Hematopoietic multipotent progenitor cell treated with erythropoietin and hydrocortisone succinate and interleukin-3 and kit ligand, for 8 days (in vitro differentiated cells): ENCODE measurements at regions not wholly inside any gene's neighbourhood (a gene's known extent, or its start where the extent isn't known, plus 50 kb on each side); places are given as distances from the start of the nearest gene placed in this dataset.
"Not testable (repeated sequence)": the region's sequence is repeated elsewhere in the genome, so short reads cannot be mapped to it uniquely, and the experiment has no call there.

ENCODE experiments used
- DNase-seq: peaks from one replicate; pipeline ENCODE4 v3.0.0-alpha.2; 2015

DNA sequence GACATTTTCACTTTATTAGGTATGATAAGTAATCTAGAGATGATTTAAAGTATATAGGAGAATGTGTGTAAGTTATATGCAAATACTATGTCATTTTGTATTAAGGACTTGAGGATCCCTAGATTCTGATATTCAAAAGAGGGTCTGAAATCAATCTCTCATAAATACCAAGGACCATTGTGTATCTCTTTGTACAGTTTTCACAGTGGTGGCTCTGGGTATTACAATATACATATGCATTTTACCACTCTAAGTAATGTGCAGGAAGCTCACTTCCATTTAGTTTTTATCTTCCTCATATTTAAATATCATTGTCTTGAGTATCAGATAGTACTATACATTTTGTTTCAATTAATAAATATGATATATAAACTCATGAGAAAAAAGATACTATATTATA, 862.6 kb upstream of the PCDH20 start:
- no peak for DNase-seq

DNA sequence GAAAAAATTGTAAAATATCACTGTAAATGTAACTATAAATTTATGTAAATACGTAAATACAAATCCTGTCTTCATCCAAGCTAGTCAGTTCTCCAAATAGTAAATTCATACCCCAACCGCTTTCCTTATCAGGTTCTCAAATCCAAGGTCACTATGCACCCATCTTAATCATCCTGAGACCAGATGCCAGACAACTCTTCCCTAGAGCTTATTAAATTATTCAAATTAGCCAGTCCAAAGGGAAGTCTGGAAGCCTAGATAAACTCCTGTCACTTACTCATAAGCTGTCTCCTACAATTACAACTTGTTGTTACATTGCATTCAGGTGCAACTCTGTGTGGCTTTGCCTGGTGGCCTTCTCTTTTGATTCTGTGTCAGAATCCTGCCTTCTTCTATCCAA, 836.1 kb upstream of the PCDH20 start:
- DNase-seq = no peak

DNA sequence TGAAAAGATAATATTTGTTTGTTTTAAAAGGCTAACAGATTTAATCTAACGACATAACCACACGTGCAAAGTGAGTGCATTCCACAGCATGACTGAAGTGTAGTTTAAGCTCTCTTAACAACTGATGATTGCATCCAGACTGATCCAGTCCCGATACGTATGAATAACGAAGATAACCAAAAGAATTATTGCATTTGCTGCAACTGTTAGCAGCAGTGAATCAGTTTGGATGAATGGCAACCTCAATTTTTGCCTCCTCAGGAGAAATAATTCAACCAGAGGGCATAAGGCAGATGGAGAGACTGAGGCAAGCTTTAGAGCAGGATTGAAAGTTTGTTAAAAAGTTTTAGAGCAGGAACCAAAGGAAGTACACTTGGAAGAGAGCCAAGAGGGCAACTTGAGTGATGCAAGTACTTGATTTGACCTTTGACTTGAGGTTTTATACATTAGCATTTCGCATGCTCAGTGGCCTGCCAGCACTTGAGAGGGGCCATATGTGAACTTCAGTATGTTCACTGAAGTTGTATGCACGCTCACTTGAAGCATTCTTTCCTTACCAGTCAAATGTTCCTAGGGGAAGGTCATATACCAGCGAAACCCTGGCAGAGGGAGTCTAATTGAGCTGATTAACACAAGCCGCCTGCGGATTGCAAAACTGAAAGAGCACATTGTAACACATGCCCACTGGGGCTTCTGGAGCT, 835.0 kb upstream of the PCDH20 start:
- DNase-seq = no peak

DNA sequence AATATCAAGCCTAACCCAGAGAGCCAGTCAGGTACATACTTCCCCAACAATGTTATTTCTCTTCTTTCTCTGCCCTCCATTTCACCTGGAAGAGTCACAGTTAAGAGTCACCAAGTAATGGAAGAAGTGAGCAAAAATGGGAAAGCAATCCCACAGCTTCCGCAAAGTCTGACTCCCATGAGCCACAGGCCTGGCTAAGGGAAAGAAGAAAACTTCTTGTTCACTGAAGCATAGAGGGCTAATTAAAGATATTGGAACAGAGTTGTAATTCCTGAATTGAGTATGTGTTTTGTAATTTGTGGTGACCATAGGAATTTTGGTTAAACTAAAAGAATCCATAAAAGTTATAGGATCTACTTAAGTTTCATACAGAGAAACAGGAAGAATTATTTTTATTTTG, 830.9 kb upstream of the PCDH20 start:
- no peak for DNase-seq

DNA sequence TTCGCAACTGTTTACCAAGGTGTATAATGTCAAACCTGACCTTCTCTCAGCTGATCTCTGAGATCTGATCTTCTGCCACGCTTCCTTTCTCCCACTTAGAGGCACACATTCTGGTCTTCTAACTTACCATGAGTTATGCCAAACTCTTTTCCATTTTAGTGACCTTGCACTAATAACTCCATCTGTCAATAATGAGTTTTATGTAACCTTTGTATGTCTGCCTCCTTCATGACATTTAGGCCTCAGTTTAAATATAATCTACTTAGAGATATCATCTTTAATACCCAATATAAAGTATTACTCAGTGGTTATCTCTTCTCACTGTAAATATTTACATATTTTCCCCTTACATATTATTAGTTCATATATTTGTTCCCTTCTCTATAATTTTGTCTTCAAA, 827.5 kb upstream of the PCDH20 start:
- no peak for DNase-seq

DNA sequence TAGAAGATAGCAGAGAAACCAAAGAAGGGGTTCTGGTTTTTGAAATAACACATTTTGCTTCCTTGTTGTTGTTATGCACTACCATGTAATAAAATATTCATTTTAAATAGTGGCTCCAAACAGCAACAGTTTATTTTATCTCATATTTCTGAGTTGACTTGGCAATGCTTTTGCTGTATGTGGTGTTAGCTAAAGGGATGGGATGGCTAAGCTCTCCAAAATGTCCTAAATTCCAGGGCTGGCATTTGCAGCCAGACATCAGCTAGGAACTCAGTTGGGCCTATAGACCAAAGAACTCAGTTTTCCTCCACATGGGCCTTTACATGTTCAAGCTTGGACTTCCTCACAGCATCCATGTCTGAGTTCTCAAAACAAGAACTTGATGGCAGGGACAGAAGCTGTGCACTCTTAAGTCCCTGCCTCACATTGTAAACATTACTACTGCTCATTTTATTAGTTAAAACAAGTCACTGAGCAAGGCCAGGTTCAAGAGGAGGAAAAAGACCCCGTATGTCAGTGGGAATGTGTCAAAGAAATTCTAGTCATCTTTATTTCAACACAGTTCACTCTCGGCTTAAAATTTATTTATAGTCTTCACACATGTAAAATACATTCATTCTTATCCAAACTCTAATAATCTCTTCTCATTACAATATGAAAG, 819.3 kb upstream of the PCDH20 start:
- DNase-seq = no peak

DNA sequence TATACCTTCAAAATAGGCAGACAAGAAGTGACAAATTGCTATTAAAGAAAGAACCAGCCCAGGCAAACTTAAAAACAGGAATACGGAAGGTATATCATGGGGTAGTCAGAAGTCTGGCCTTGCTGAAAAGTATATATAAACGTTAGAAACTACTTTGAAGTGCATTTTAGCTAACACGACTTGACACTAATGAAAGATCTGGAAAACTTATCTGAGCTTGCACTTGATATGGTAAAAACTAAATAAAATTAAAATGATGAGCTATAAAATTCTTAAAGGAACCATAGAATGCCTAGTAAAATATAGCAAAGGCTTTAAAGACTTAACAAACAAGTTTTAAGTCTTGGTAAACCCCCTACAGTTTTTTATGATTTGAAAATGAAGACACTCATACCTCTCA, 795.3 kb upstream of the PCDH20 start:
- no peak for DNase-seq

DNA sequence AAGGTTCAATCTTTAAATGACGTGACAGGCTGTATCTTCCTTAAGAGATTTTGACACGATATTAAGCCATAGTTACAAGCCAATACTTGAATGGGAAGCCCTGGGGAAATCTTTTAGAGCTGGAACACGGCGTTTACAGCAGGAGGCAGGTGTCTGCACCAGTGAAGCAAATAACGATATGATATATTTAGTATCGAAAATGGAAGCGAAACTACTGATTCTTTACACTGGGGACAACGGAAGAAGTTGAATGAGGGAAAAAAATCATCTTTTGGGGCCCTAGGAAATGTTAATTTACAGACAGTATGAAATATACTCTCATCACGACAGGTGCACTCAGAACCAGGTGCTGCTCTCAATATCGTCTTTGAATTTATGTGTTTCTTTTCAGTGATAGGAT, 793.9 kb upstream of the PCDH20 start:
- DNase-seq = no peak

DNA sequence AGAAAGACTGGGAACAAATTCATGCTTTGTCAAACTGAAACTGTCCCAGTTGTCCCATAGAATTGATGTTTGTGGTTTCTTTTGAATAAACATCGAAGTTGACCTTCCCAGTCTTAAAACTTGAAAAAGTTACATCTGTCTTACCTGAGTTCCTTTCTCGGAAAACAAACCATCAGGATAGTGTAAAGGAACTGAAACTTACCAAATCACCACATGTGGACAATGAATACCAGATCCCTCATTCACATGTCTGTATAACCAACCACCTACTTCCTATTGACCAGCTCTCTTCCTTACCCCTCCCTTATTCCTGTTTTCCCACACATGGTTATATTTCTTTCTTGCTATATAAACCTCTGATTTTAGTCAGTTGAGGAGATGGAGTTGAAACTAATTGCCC, 791.7 kb upstream of the PCDH20 start:
- DNase-seq = no peak

DNA sequence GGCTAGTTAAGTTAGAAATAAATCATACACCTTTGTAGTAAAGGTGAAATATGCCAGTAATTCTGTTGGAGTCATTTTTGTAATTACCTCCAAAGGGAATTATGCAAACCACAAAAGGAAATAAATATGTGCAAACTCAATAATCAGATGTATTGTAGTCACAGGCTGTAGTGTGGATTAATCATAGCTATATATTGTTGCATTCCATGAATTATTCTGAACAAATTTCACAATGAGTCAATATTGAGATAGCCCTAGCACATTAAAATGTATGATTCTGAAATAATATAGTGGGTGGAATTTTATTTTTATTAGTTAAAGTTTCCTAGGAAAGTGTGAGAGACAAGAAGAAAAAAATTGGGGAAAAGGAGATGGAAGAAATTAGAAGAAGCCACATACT, 790.5 kb upstream of the PCDH20 start:
- no peak for DNase-seq

DNA sequence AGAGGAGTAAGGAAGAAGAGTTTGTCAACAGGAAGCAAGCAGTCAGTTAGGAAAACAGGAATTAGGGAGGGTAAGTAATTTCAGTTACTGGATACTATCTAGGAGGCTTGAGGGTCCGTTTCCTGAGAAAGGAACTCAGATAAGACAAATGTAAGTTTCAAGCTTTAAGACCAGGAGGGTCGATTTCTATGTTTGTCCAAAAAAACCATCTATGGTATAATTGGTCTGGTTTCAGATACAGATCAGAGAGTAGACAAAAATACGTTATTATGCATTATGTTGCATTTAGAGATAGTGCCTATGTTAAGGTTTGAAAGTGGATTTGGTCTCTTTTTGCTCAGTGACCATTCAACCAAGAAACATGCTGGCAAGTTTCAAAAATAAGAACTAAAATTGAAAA, 789.6 kb upstream of the PCDH20 start:
- no peak for DNase-seq

DNA sequence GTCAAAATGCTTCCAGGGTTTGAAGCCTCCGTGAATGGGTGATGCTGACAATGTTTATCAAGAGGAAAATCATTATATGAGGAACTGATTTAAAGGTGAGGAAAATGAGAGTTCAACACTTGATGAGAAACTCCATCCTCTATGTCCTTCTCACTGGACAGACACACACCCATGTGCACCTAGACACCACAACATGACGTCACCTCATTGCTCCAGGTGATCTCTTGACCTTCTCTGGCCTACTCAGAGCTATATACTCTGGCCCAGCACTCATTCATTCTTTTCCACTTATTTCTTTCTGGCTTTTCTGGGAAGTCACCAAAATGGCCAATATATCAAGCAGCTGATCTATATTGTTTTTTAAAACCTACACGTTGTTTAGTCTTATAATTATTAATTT, 778.7 kb upstream of the PCDH20 start:
- DNase-seq = no peak

DNA sequence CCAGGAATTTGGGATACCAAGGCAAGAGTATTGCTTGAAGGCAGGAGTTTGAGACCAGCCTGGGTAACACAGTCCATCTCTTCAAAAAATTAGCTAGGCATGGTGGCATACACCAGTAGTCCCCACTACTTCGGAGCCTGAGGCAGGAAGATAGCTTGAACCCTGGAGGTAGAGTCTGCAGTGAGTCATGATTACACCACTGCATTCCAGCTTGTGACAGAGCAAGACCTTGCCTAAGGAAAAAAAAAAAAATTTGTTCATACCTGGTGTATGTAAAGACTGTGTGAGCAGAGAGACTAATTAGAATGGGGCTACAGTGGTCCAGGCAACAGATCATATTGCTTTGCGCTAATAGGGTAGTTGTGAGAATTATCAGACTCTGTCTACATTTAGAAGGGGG, 778.3 kb upstream of the PCDH20 start:
- DNase-seq = no peak

DNA sequence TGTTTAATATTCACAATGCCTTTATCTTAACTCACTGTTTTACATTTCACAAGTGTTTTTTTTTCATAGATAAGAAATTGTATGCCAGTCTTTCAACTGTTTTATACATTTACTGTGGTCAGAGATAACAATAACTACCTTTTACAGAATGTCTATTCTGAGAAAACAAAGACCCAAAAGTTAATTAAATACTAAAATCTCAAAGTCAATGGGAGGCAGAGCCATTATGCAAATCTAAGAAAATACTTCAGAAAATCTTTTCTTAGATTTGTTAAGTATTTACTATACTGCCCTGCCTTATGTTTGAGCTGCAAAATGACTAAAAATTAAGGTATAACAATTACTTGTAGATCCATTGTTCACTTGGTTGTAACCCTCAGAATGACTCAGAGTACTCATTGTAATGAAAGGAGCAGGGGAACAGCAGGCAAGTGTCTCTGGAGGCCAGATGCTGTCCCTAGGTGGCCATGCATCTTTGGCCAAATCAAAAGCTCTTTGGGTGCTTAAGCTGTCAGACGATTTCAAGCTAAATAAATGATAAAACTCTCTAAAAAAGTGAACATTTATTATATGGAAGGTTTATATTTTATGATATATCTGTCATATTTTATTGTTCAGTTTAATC, 770.1 kb upstream of the PCDH20 start:
- DNase-seq = no peak

DNA sequence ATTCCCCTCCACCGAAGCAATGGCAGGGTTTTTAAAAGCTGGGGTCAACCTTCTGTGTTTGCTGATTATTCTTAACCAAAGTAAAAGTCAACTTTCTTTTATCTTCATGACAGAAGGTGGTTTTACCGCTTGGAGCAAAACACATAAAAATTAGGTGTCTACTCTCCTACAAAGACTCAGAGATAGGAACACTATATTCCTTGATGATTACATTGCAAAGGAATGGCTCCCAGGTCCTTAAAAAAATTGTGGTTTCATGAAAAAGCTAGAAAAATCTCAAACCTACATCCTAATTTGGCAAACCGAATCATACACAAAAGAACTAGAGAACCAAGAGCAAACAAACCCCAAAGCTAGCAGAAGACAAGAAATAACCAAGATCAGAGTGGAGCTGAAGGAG, 760.4 kb upstream of the PCDH20 start:
- no peak for DNase-seq

DNA sequence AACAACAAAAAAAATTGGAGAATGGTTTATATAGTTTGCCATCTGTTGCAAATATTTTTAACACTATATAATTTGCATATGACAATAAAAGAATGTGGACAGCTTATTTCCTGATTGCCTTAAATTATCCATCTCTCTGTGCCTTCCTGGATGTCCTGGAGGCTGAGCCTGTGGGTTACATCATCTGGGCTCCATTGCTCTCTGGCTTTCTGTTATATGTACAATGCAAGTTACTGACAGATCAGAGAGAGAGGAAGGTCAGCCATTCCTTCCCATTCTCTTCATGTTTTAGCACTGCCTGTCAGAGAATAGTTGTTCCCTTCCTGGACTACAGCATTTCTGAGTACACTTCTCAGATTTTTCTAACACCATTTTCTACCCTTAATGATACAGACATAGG, 758.3 kb upstream of the PCDH20 start:
- no peak for DNase-seq

DNA sequence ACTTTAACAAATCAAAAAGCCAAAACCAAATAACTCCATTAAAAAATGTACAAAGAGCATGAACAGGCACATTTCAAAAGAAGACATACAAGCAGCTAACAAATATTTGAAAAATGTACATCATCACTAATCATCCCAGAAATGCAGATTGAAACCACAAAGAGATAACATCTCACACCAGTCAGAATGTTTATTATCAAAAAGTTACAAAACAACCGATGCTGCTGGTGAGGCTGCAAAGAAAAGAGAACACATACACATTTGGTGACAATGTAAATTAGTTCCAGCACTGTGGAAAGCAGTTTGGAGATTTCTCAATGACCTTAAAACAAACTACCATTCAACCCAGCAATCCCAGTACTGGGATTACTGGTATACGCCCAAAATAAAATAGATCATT, 756.0 kb upstream of the PCDH20 start:
- DNase-seq = no peak

DNA sequence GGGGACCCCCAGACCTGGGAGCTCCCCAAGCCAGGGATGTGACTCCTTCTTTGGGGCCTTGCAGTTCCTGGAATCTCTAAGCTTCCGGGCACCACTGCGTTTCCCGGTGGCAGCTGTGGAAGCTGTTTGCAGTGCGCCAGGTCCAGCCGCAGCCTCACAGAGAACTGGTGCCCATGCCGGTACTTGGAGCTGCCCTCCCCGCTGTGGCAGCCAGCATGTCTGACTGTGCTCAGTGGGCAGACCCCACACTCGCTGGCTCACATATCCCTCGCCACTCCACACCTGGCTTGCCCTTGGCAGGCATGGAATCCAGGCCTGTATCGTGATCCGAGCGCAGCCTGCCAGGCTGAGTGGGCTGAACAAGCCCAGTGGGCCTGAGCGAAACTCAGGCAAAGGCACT, 753.2 kb upstream of the PCDH20 start:
- DNase-seq = no peak

DNA sequence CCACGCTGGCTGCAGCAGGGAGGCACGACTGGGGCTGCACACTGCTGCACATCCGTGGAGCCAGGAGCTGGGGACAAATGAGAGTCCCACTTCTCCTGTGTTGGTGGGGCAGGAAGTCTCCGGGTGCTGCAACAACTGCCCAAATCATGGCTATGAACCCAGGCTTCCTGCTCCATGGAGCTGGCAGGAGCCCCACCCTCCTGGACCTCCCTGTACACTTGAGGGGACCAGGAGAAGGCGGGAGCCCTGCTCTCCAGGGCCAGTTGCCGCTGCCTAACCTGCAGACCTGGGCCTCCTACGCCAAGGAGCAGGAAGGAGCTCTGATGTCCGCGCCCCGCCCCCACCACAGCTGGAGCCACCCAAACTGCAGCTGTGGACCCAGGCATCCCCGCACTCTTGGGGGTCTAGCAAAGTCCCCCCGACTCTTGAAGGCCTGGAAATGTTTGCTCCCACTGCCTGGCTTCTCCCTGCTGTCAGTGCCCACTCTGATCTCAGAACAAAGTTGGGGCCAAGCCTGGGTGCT, 752.1 kb upstream of the PCDH20 start:
- DNase-seq = no peak

DNA sequence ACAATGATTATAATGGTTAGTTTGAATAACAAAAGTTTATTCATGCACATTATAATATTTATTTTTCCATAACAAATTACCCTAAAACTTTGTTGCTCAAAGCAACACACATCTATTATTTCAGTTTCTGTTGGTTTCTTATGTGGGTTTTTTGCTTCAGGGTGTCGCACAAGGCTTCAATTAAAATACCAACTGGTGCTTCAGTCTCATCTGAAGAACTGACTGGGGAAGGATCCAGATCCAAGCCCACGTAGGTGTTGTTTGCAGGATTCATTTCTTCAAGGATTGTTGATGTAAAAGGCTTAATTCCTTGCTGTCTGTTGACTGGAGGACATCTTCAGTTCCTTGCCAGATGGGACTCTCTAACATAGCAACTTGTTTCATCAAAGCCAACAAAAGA, 747.2 kb upstream of the PCDH20 start:
- DNase-seq = no peak

DNA sequence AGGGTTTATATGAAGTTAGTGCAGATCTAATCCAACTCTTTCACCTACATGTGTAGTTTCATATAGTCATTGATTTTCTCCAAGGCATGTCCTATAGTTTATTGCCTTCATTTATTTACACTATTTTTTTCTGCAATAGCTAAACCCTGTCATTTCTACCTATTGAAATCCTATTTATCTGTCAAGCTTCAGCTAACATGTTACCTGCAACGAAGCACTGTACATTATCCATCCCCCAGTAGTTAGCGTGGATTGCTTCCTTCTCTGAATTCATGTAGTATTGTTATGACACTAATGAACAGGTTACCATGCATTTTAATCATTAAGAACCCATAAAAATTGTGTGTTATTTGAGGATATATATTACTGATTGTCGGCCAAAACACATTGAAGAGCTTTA, 742.9 kb upstream of the PCDH20 start:
- DNase-seq = no peak

DNA sequence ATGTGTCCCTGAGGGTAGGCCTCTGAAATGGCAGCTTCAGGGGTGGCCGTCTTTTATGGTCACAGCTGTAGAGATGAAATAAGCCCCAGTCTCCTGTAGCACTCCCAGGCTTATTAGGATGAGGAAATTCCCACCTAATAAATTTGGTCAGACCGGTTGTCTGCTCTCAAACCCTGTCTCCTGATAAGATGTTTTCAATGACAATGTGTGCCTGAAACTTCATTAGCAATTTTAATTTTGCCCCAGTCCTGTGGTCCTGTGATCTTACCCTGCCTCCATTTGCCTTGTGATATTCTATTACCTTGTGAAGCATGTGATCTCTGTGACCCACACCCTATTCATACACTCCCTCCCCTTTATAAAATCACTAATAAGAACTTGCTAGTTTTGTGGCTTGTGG, 736.1 kb upstream of the PCDH20 start:
- not testable (repeated sequence) for DNase-seq

DNA sequence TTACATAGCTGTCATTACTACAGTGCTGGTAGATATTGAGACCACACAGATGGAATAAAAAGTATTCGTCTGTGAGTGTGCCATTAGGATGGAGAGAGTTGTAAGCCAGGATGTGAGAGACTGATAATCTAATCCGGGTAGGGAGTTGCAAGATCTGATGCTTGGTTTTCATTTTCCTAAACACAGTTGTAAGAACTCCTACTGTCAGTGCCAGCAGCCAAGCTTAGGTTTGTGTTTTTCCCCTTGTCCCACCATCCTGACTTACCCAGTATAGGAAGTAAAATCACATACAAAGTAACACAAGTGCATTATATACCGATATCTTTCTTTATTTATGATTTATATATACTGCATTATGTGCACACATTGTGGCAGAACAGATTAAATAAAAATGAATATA, 726.4 kb upstream of the PCDH20 start:
- no peak for DNase-seq

DNA sequence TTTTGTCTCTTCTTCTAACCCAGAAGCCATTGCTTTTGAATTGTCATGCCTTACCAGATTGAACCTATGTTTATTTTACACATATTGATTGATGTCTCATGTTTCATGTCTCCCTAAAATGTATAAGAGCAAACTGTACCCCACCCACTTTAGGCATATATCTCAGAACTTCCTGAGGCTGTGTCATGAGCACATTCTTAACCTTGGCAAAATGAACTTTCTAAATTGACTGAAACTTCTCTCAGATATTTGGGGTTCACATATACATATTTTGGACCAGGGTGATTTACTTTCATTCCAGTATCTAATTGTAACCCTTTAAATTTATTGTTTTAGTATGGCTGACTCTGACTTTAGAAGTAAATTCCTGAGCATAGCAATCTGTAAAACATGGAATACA, 723.9 kb upstream of the PCDH20 start:
- DNase-seq = no peak
